Mesothelial cell of epicardium (in vitro differentiated cells): ENCODE measurements at regions not wholly inside any gene's neighbourhood (a gene's known extent, or its start where the extent isn't known, plus 50 kb on each side); places are given as distances from the start of the nearest gene placed in this dataset.

Experiments used
- DNase-seq, 2 experiments: peaks; one replicate each; pipeline ENCODE4 v3.0.0; 2021; ENCODE audit warnings: low spot score in 2 of 2; ENCODE audit not compliant: unreplicated experiment in 2 of 2
- H3K27ac Mint-ChIP-seq: 2 replicates; pipeline ENCODE4 v1.8.0; 2021; ENCODE audit warnings: mixed read lengths
- H3K27me3 Mint-ChIP-seq: 2 replicates; pipeline ENCODE4 v1.8.0; 2021; ENCODE audit warnings: low read depth, mixed read lengths
- H3K36me3 Mint-ChIP-seq: 2 replicates; pipeline ENCODE4 v1.8.0; 2021; ENCODE audit warnings: mixed read lengths
- H3K4me1 Mint-ChIP-seq: 2 replicates; pipeline ENCODE4 v1.8.0; 2021; ENCODE audit warnings: mixed read lengths
- H3K4me3 Mint-ChIP-seq: 2 replicates; pipeline ENCODE4 v1.8.0; 2021; ENCODE audit warnings: mild to moderate bottlenecking, moderate library complexity, mixed read lengths
- H3K9me3 Mint-ChIP-seq: 2 replicates; pipeline ENCODE4 v1.8.0; 2021; ENCODE audit warnings: mixed read lengths
- TF ChIP-seq, protein P1 (sequence below): fragments of 200-600 bp; sonication (generic); IDR thresholded peaks from one replicate; pipeline ENCODE4 v1.5.0; 2021; ENCODE audit warnings: antibody characterized with exemption; ENCODE audit not compliant: unreplicated experiment

- DNase-seq: no peak
- H3K4me3 Mint-ChIP-seq: no peak overlapping the region
- TF ChIP-seq, protein P1, sequence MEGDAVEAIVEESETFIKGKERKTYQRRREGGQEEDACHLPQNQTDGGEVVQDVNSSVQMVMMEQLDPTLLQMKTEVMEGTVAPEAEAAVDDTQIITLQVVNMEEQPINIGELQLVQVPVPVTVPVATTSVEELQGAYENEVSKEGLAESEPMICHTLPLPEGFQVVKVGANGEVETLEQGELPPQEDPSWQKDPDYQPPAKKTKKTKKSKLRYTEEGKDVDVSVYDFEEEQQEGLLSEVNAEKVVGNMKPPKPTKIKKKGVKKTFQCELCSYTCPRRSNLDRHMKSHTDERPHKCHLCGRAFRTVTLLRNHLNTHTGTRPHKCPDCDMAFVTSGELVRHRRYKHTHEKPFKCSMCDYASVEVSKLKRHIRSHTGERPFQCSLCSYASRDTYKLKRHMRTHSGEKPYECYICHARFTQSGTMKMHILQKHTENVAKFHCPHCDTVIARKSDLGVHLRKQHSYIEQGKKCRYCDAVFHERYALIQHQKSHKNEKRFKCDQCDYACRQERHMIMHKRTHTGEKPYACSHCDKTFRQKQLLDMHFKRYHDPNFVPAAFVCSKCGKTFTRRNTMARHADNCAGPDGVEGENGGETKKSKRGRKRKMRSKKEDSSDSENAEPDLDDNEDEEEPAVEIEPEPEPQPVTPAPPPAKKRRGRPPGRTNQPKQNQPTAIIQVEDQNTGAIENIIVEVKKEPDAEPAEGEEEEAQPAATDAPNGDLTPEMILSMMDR: no peak
- no peaks in the 10 kb centered on the region for H3K9me3 Mint-ChIP-seq
- H3K27me3 Mint-ChIP-seq: peaks cover 38% of the 10 kb centered on the region
- no peaks in the 10 kb centered on the region for H3K36me3 Mint-ChIP-seq
- peaks cover 7% of the 10 kb centered on the region for H3K4me1 Mint-ChIP-seq
- H3K27ac Mint-ChIP-seq: no peak overlapping the region
Measured at GRCh38 chr15:46275701-46276100, 640.9 kb downstream of the SQOR start.

GRCh38 chr15:46277451-46277850, 642.6 kb downstream of the SQOR start:
- no peak overlapping the region for H3K27ac Mint-ChIP-seq
- H3K4me1 Mint-ChIP-seq: peaks cover 7% of the 10 kb centered on the region
- no peaks in the 10 kb centered on the region for H3K9me3 Mint-ChIP-seq
- no peak for DNase-seq
- H3K36me3 Mint-ChIP-seq: no peaks in the 10 kb centered on the region
- TF ChIP-seq, protein P1: no peak
- H3K27me3 Mint-ChIP-seq: peaks cover 41% of the 10 kb centered on the region
- no peak overlapping the region for H3K4me3 Mint-ChIP-seq

DNA sequence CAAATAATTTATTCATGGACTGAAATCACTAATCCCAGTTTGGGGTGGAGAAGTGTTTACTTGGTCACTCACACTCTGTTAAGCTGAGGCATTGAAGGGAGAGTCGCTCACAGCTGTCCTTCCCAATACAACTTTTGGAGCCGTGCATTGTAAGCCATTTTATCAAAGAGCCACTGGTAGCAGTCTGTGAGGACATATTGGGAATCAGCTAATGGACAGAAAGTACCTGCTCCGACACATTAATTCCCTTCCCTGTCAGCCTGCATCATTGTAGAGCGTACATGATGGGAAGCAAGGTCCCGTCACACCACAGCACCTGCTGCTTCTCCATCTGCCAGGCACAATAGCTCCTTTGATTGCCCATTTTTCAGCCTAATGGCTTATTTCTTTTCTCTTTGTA, 643.2 kb downstream of the SQOR start:
- Mint-ChIP-seq H3K4me3 (no peak overlapping the region), H3K27me3 (peaks cover 43% of the 10 kb centered on the region), H3K9me3 (no peaks in the 10 kb centered on the region), H3K36me3 (no peaks in the 10 kb centered on the region), H3K4me1 (peaks cover 7% of the 10 kb centered on the region), H3K27ac (no peak overlapping the region)
- DNase-seq: no peak
- TF ChIP-seq, protein P1: no peak

- H3K27me3 Mint-ChIP-seq: peaks cover 41% of the 10 kb centered on the region
- no peaks in the 10 kb centered on the region for H3K9me3 Mint-ChIP-seq
- no peaks in the 10 kb centered on the region for H3K36me3 Mint-ChIP-seq
- peaks cover 7% of the 10 kb centered on the region for H3K4me1 Mint-ChIP-seq
- no peak for DNase-seq
- no peak overlapping the region for H3K4me3 Mint-ChIP-seq
- H3K27ac Mint-ChIP-seq: no peak overlapping the region
- TF ChIP-seq, protein P1: no peak
Measured at GRCh38 chr15:46278486-46279090, 643.8 kb downstream of the SQOR start.

GRCh38 chr15:46280762-46281542, 646.1 kb downstream of the SQOR start:
- TF ChIP-seq, protein P1: no peak
- no peaks in the 10 kb centered on the region for H3K36me3 Mint-ChIP-seq
- peaks cover 11% of the 10 kb centered on the region for H3K9me3 Mint-ChIP-seq
- peaks cover 7% of the 10 kb centered on the region for H3K4me1 Mint-ChIP-seq
- no peak overlapping the region for H3K27ac Mint-ChIP-seq
- no peak overlapping the region for H3K4me3 Mint-ChIP-seq
- DNase-seq: no peak
- H3K27me3 Mint-ChIP-seq: peaks cover 33% of the 10 kb centered on the region
